PC-9 (cell line): ENCODE measurements at regions not wholly inside any gene's neighbourhood (a gene's known extent, or its start where the extent isn't known, plus 50 kb on each side); places are given as distances from the start of the nearest gene placed in this dataset.
A peak's percentile ranks its signal among the peaks of the same experiment; 100 is the strongest.
"Not testable (repeated sequence)": the region's sequence is repeated elsewhere in the genome, so short reads cannot be mapped to it uniquely, and the experiment has no call there.

Source experiments
- BruUV-seq: library from RNA; stranded (reverse); fragments of 400-500 nt; replicated peaks from 2 replicates; lab custom pipeline; 2021; lab: Mats Ljungman, UMichigan
- CTCF ChIA-PET: fragments of 300-600 bp; sonication (Branson Sonifier 250); formaldehyde crosslinking; loops from one replicate; lab custom pipeline; 2022; ENCODE audit warnings: antibody characterized with exemption; lab: Charles Lee
- POLR2A ChIA-PET: fragments of 300-600 bp; sonication (Branson Sonifier 250); formaldehyde crosslinking; loops from one replicate; lab custom pipeline; 2022; ENCODE audit warnings: antibody characterized with exemption; ENCODE audit not compliant: unreplicated experiment; lab: Charles Lee
- DNase-seq, 2 experiments: peaks; one replicate each; pipeline versions ENCODE4 v3.0.0 to v3.0.0-alpha.2; 2015 to 2022; ENCODE audit warnings: mixed read lengths in 1 of 2
- H2AFZ ChIP-seq: fragments of 200-600 bp; sonication (generic); 2 replicates; pipeline ENCODE4 v1.8.1; 2017; ENCODE audit warnings: antibody characterized with exemption
- H3F3A ChIP-seq: fragments of 200-600 bp; sonication (generic); 2 replicates; pipeline ENCODE4 v1.8.1; 2017; ENCODE audit warnings: antibody characterized with exemption, mild to moderate bottlenecking, low read depth; ENCODE audit not compliant: insufficient read depth
- H3K27ac ChIP-seq: fragments of 200-600 bp; sonication (generic); 2 replicates; pipeline ENCODE4 v1.6.1; 2016; ENCODE audit warnings: mixed run types
- H3K27me3 ChIP-seq: fragments of 200-600 bp; sonication (generic); 2 replicates; pipeline ENCODE4 v1.6.1; 2016; ENCODE audit warnings: low read depth, mixed run types; ENCODE audit not compliant: insufficient read depth
- H3K36me3 ChIP-seq: fragments of 200-600 bp; sonication (generic); 2 replicates; pipeline ENCODE4 v1.6.1; 2016; ENCODE audit warnings: low read depth, mixed run types
- H3K4me1 ChIP-seq: fragments of 200-600 bp; sonication (generic); replicated peaks from 2 replicates; pipeline ENCODE4 v1.6.1; 2016; ENCODE audit warnings: mixed run types; ENCODE audit not compliant: insufficient read depth
- H3K4me2 ChIP-seq: fragments of 200-600 bp; sonication (generic); 2 replicates; pipeline ENCODE4 v1.6.1; 2017; ENCODE audit warnings: mixed run types
- H3K4me3 ChIP-seq: fragments of 200-600 bp; sonication (generic); 2 replicates; pipeline ENCODE4 v1.6.1; 2016; ENCODE audit warnings: mixed run types
- H3K79me2 ChIP-seq: fragments of 200-600 bp; sonication (generic); 2 replicates; pipeline ENCODE4 v1.6.1; 2017; ENCODE audit warnings: low read depth, mixed run types
- H3K9me2 ChIP-seq: fragments of 200-600 bp; sonication (generic); 2 replicates; pipeline ENCODE4 v1.8.1; 2017; ENCODE audit warnings: mild to moderate bottlenecking; ENCODE audit not compliant: insufficient read depth
- H3K9me3 ChIP-seq: fragments of 200-600 bp; sonication (generic); 2 replicates; pipeline ENCODE4 v1.8.1; 2016; ENCODE audit warnings: low read depth; ENCODE audit not compliant: insufficient read depth
- H4K20me1 ChIP-seq: fragments of 200-600 bp; sonication (generic); 2 replicates; pipeline ENCODE4 v1.8.1; 2017; ENCODE audit not compliant: insufficient read depth
- CTCF ChIP-seq: fragments of 200-600 bp; sonication (generic); conservative IDR thresholded peaks from 2 replicates; pipeline ENCODE4 v1.6.1; 2017; ENCODE audit warnings: mixed run types, antibody characterized with exemption, mild to moderate bottlenecking, moderate library complexity
- EZH2 ChIP-seq: fragments of 200-600 bp; sonication (generic); IDR thresholded peaks from 2 replicates; pipeline ENCODE4 v1.8.0; 2017; ENCODE audit warnings: antibody characterized with exemption, low read depth
- intact Hi-C: fragments of 100-400 bp; cut with micrococcal nuclease; formaldehyde crosslinking; loops from one replicate; pipeline ENCODE4 v1.10.0; 2022; ENCODE audit not compliant: unreplicated experiment

DNA sequence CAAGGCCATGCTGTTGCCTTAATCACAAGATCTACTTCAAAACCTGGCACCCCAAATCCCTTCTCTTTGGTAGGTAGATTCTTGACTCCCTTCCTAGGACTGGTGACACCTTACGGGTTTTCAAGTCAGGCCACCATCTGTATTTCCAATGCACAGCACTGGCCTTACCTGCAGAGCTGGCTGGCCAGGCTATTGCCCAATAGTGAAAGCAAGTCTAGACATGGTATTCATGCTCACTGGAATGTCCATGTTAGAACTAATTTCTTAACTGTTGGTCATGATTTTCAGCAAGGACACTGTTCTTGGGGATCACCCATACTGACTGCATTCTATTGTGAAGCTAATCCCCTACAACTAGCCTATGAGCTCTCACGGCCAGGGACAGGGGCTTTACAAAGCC, 313.1 kb upstream of the RNF32 start:
- Histone ChIP-seq H3K9me2 (no peaks in the 10 kb centered on the region), H2AFZ (no peak overlapping the region), H3K79me2 (no peaks in the 10 kb centered on the region), H3K36me3 (no peaks in the 10 kb centered on the region), H3F3A (no peaks in the 10 kb centered on the region), H3K27ac (no peak overlapping the region), H3K4me3 (no peak overlapping the region), H3K9me3 (no peaks in the 10 kb centered on the region), H4K20me1 (no peaks in the 10 kb centered on the region), H3K27me3 (peaks cover 86% of the 10 kb centered on the region), H3K4me1 (no peaks in the 10 kb centered on the region), H3K4me2 (no peak overlapping the region)
- no peak for DNase-seq
- TF ChIP-seq EZH2: no peak
- no peak for TF ChIP-seq CTCF
- ChIA-PET CTCF (no interaction called here), POLR2A (no interaction called here)
- no TSS peak for BruUV-seq
- intact Hi-C loops: no loop called here

DNA sequence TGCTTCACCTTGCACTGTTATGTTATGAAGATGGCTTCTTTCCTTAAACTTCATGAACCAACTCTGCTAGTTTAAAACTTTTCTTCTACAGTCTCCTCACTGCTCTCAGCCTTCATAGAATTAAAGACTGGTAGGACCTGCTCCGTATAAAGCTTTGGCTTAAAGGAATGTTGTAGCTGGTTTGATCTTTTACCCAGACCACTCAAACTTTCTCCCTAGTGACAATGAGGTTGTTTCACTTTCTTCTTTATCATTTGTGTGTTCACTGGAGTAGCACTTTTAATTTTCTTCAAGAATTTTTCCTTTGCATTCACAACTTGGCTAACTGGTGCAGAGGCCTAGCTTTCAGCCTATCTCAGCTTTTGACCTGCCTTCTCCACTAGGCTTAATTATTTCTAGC, 316.4 kb upstream of the RNF32 start:
- DNase-seq: no peak
- H3K79me2 ChIP-seq: no peaks in the 10 kb centered on the region
- H3K9me2 ChIP-seq: no peaks in the 10 kb centered on the region
- no peak for TF ChIP-seq CTCF
- TF ChIP-seq EZH2: no peak
- CTCF ChIA-PET: no interaction called here
- peaks cover 81% of the 10 kb centered on the region for H3K27me3 ChIP-seq
- H3K4me2 ChIP-seq: no peak overlapping the region
- H3K9me3 ChIP-seq: no peaks in the 10 kb centered on the region
- H2AFZ ChIP-seq: no peak overlapping the region
- H3K27ac ChIP-seq: no peak overlapping the region
- no peaks in the 10 kb centered on the region for H3K36me3 ChIP-seq
- H4K20me1 ChIP-seq: no peaks in the 10 kb centered on the region
- H3K4me3 ChIP-seq: no peak overlapping the region
- H3F3A ChIP-seq: no peaks in the 10 kb centered on the region
- POLR2A ChIA-PET: no interaction called here
- intact Hi-C loops: no loop called here
- no peaks in the 10 kb centered on the region for H3K4me1 ChIP-seq
- no TSS peak for BruUV-seq

DNA sequence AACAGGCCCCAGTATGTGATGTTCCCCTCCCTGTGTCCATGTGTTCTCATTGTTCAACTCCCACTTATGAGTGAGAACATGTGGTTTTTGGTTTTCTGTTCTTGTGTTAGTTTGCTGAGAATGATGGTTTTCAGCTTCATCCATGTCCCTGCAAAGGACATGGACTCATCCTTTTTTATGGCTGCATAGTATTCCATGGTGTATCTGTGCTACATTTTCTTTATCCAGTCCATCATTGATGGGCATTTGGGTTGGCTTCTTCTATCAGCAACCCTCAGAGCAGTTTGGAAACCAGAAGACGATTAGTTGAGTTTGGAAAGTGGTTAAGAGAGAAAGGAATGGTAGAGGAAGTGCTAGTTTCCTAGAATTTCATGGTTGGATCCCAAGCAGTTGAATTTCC, 319.1 kb upstream of the RNF32 start:
- CTCF ChIA-PET, DNase-seq, H3K36me3 ChIP-seq, H3F3A ChIP-seq, H3K27ac ChIP-seq, H4K20me1 ChIP-seq, POLR2A ChIA-PET, H2AFZ ChIP-seq, H3K4me1 ChIP-seq, H3K9me3 ChIP-seq, H3K4me2 ChIP-seq, H3K9me2 ChIP-seq, H3K4me3 ChIP-seq, BruUV-seq, intact Hi-C loops, H3K79me2 ChIP-seq: not testable (repeated sequence)
- H3K27me3 ChIP-seq: peaks cover 79% of the 10 kb centered on the region

- Histone ChIP-seq H3K36me3 (no peaks in the 10 kb centered on the region), H3K27ac (no peak overlapping the region), H3K9me3 (no peaks in the 10 kb centered on the region; the same call in 1 of the 2 replicates), H3K4me2 (peak overlapping the region; percentile 43), H3K79me2 (no peaks in the 10 kb centered on the region), H3K4me1 (no peaks in the 10 kb centered on the region), H4K20me1 (no peaks in the 10 kb centered on the region), H3K27me3 (peaks cover 70% of the 10 kb centered on the region), H2AFZ (peak overlapping the region; percentile 39; the same call in 1 of the 2 replicates), H3K4me3 (peak overlapping the region; percentile 15; the same call in 1 of the 2 replicates), H3F3A (no peaks in the 10 kb centered on the region), H3K9me2 (no peaks in the 10 kb centered on the region)
- ChIA-PET CTCF (no interaction called here), POLR2A (no interaction called here)
- intact Hi-C loops: no loop called here
- no peak for DNase-seq
- TF ChIP-seq CTCF: no peak
- no peak for TF ChIP-seq EZH2
- no TSS peak for BruUV-seq
Observed at GRCh38 chr7:156318926-156319325, 321.6 kb upstream of the RNF32 start.
